DOHH2 (cell line): ENCODE measurements at regions not wholly inside any gene's neighbourhood (a gene's known extent, or its start where the extent isn't known, plus 50 kb on each side); places are given as distances from the start of the nearest gene placed in this dataset.
A peak's percentile ranks its signal among the peaks of the same experiment; 100 is the strongest.

Experiments
- H3F3A ChIP-seq: fragments of 200-600 bp; sonication (generic), shearing (Covaris generic); 2 replicates; pipeline ENCODE4 v1.6.0; 2016; ENCODE audit warnings: antibody characterized with exemption, mild to moderate bottlenecking; ENCODE audit not compliant: control insufficient read depth, insufficient read depth
- H3K27ac ChIP-seq: fragments of 200-600 bp; sonication (generic); 2 replicates; pipeline ENCODE4 v1.5.1; 2014; ENCODE audit warnings: low read depth, mild to moderate bottlenecking, low read length, moderate library complexity
- H3K27me3 ChIP-seq: fragments of 200-600 bp; sonication (generic); 2 replicates; pipeline ENCODE4 v1.6.1; 2014; ENCODE audit warnings: mild to moderate bottlenecking, low read length, mixed read lengths; ENCODE audit not compliant: control insufficient read depth
- H3K36me3 ChIP-seq: fragments of 200-600 bp; sonication (generic); 2 replicates; pipeline ENCODE4 v1.6.1; 2014; ENCODE audit warnings: mild to moderate bottlenecking, low read length, moderate library complexity, mixed read lengths; ENCODE audit not compliant: control insufficient read depth
- H3K4me1 ChIP-seq: fragments of 200-600 bp; sonication (generic); 2 replicates; pipeline ENCODE4 v1.6.1; 2014; ENCODE audit warnings: mild to moderate bottlenecking, low read length, mixed read lengths; ENCODE audit not compliant: control insufficient read depth
- H3K4me2 ChIP-seq: fragments of 200-600 bp; sonication (generic); 2 replicates; pipeline ENCODE4 v1.6.0; 2014; ENCODE audit warnings: mild to moderate bottlenecking, low read length, moderate library complexity
- H3K4me3 ChIP-seq: fragments of 200-600 bp; sonication (generic); 2 replicates; pipeline ENCODE4 v1.5.1; 2014; ENCODE audit warnings: mild to moderate bottlenecking, low read length, mixed read lengths
- H3K79me2 ChIP-seq: fragments of 200-600 bp; sonication (generic); 2 replicates; pipeline ENCODE4 v1.6.1; 2014; ENCODE audit warnings: mild to moderate bottlenecking, low read length, mixed read lengths; ENCODE audit not compliant: control insufficient read depth
- H3K9me2 ChIP-seq: fragments of 200-600 bp; sonication (generic); replicated peaks from 2 replicates; pipeline ENCODE4 v1.6.1; 2014; ENCODE audit warnings: mild to moderate bottlenecking, low read length, mixed read lengths; ENCODE audit not compliant: control insufficient read depth
- H3K9me3 ChIP-seq: fragments of 200-600 bp; sonication (generic); 2 replicates; pipeline ENCODE4 v1.6.1; 2014; ENCODE audit warnings: antibody characterized with exemption, low read length, mixed read lengths; ENCODE audit not compliant: control insufficient read depth, insufficient read depth
- H4K20me1 ChIP-seq: fragments of 200-600 bp; sonication (generic); 2 replicates; pipeline ENCODE4 v1.6.0; 2014; ENCODE audit warnings: low read depth, mild to moderate bottlenecking, antibody characterized with exemption, low read length, moderate library complexity; ENCODE audit not compliant: control insufficient read depth, insufficient read depth
- CTCF ChIP-seq: fragments of 200-600 bp; sonication (generic); IDR thresholded peaks from one replicate; pipeline ENCODE4 v1.5.1; 2014; ENCODE audit warnings: antibody characterized with exemption, mild to moderate bottlenecking, low read depth, low read length; ENCODE audit not compliant: poor library complexity, severe bottlenecking
- EZH2phosphoT487 ChIP-seq: fragments of 200-600 bp; sonication (generic); IDR thresholded peaks from 2 replicates; pipeline ENCODE4 v1.6.1; 2017; ENCODE audit warnings: borderline replicate concordance, mild to moderate bottlenecking, antibody characterized with exemption, low read length, moderate library complexity, mixed read lengths

- Histone ChIP-seq H3K27ac (no peak overlapping the region), H3K36me3 (no peaks in the 10 kb centered on the region), H3F3A (no peaks in the 10 kb centered on the region), H3K79me2 (no peaks in the 10 kb centered on the region), H3K9me2 (no peaks in the 10 kb centered on the region), H3K27me3 (no peaks in the 10 kb centered on the region), H4K20me1 (no peaks in the 10 kb centered on the region), H3K4me3 (no peak overlapping the region), H3K9me3 (no peaks in the 10 kb centered on the region), H3K4me1 (no peaks in the 10 kb centered on the region), H3K4me2 (no peak overlapping the region)
- peak; percentile 49 for TF ChIP-seq CTCF
- TF ChIP-seq EZH2phosphoT487: no peak
Measured at GRCh38 chrX:151505796-151506195, 57.7 kb upstream of the PASD1 start.

GRCh38 chrX:151510203-151510602 lies 53.3 kb upstream of the PASD1 start:
- TF ChIP-seq EZH2phosphoT487: no peak
- TF ChIP-seq CTCF: no peak
- no peaks in the 10 kb centered on the region for H3F3A ChIP-seq
- H3K27me3 ChIP-seq: no peaks in the 10 kb centered on the region
- no peak overlapping the region for H3K4me3 ChIP-seq
- no peaks in the 10 kb centered on the region for H3K79me2 ChIP-seq
- H3K27ac ChIP-seq: no peak overlapping the region
- no peak overlapping the region for H3K4me2 ChIP-seq
- no peaks in the 10 kb centered on the region for H3K9me2 ChIP-seq
- H4K20me1 ChIP-seq: no peaks in the 10 kb centered on the region
- H3K4me1 ChIP-seq: no peaks in the 10 kb centered on the region
- no peaks in the 10 kb centered on the region for H3K9me3 ChIP-seq
- no peaks in the 10 kb centered on the region for H3K36me3 ChIP-seq

- no peaks in the 10 kb centered on the region for H3F3A ChIP-seq
Measured at GRCh38 chrX:151513472-151513871, 50.0 kb upstream of the PASD1 start.

More at GRCh38 chrX:151513472-151513871, 50.0 kb upstream of the PASD1 start:
- Histone ChIP-seq H3K9me3 (no peaks in the 10 kb centered on the region), H3K9me2 (no peaks in the 10 kb centered on the region), H3K27ac (no peak overlapping the region), H3K4me2 (no peak overlapping the region), H3K4me3 (no peak overlapping the region), H4K20me1 (no peaks in the 10 kb centered on the region), H3K79me2 (no peaks in the 10 kb centered on the region), H3K4me1 (no peaks in the 10 kb centered on the region), H3K27me3 (no peaks in the 10 kb centered on the region), H3K36me3 (no peaks in the 10 kb centered on the region)
- no peak for TF ChIP-seq EZH2phosphoT487
- TF ChIP-seq CTCF: no peak
